Endothelial cell of umbilical vein (primary cell): ENCODE measurements at regions not wholly inside any gene's neighbourhood (a gene's known extent, or its start where the extent isn't known, plus 50 kb on each side); places are given as distances from the start of the nearest gene placed in this dataset.

Experiments
- BruUV-seq: library from RNA; stranded (reverse); fragments of 400-500 nt; replicated peaks from 2 replicates; lab custom pipeline; 2021; lab: Mats Ljungman, UMichigan
- CTCF ChIA-PET: fragments of 300-600, 350-600 bp; sonication (Branson Sonifier 250); formaldehyde crosslinking; loops from one replicate; lab custom pipeline; 2021; ENCODE audit warnings: antibody characterized with exemption, inconsistent platforms; lab: Charles Lee
- POLR2A ChIA-PET: fragments of 300-600, 350-600 bp; sonication (Branson Sonifier 250); formaldehyde crosslinking; loops from one replicate; lab custom pipeline; 2021; ENCODE audit warnings: antibody characterized with exemption, inconsistent platforms; lab: Charles Lee
- DNase-seq: peaks from one replicate; pipeline ENCODE4 v3.0.0-alpha.2; 2011; ENCODE audit warnings: low read depth, low spot score
- FAIRE-seq: peaks from 2 replicates; lab custom pipeline; 2011; peaks lifted over from hg19 to GRCh38; lab: Jason Lieb, UNC
- H2AFZ ChIP-seq: 2 replicates; pipeline ENCODE4 v1.6.0; 2012; ENCODE audit warnings: low read depth, low read length, control low read depth, inconsistent platforms
- H3K27ac ChIP-seq: 2 replicates; pipeline ENCODE4 v1.5.1; 2011; ENCODE audit warnings: low read depth, mild to moderate bottlenecking, control low read depth, low read length, moderate library complexity; ENCODE audit not compliant: insufficient read depth
- H3K27me3 ChIP-seq, 2 experiments: 2 replicates each; pipeline versions ENCODE4 v1.6.0 to v1.6.1; 2011; ENCODE audit warnings: low read length in 2 of 2, mixed read lengths in 1 of 2; ENCODE audit not compliant: control insufficient read depth in 2 of 2, insufficient read depth in 2 of 2
- H3K36me3 ChIP-seq, 2 experiments: 2 replicates in 1 of 2; 3 replicates in 1 of 2; pipeline ENCODE4 v1.5.1; 2011; ENCODE audit warnings: low read length in 2 of 2, mild to moderate bottlenecking in 1 of 2, moderate library complexity in 1 of 2; ENCODE audit not compliant: control insufficient read depth in 2 of 2, insufficient read depth in 2 of 2; ENCODE audit errors: extremely low read depth in 1 of 2
- H3K4me1 ChIP-seq: 3 replicates; pipeline ENCODE4 v1.5.1; 2011; ENCODE audit warnings: mild to moderate bottlenecking, low read length; ENCODE audit not compliant: control insufficient read depth, insufficient read depth; ENCODE audit errors: extremely low read depth
- H3K4me2 ChIP-seq: 2 replicates; pipeline ENCODE4 v1.6.1; 2011; ENCODE audit warnings: low read length, control low read depth, mixed read lengths; ENCODE audit not compliant: insufficient read depth
- H3K4me3 ChIP-seq, 3 experiments: fragments of 200-600 bp in 1 of 3; sonication (generic), shearing (Covaris generic) in 1 of 3; replicated peaks in 1 of 3; 2 replicates each; pipeline ENCODE4 v1.5.1; 2011 to 2016; ENCODE audit warnings: control low read depth in 3 of 3, low read length in 3 of 3, mild to moderate bottlenecking in 2 of 3, inconsistent platforms in 1 of 3, low read depth in 1 of 3, moderate library complexity in 1 of 3; ENCODE audit not compliant: insufficient read depth in 1 of 3
- H3K79me2 ChIP-seq: 2 replicates; pipeline ENCODE4 v1.6.0; 2012; ENCODE audit warnings: low read length, inconsistent platforms; ENCODE audit not compliant: control insufficient read depth, insufficient read depth
- H3K9ac ChIP-seq: replicated peaks from 2 replicates; pipeline ENCODE3; 2011; ENCODE audit warnings: low read length, control low read depth; ENCODE audit not compliant: insufficient read depth; ENCODE audit errors: extremely low read depth
- H3K9me1 ChIP-seq: replicated peaks from 3 replicates; pipeline ENCODE4 v1.6.0; 2011; ENCODE audit warnings: mild to moderate bottlenecking, low read length; ENCODE audit not compliant: control insufficient read depth, insufficient read depth; ENCODE audit errors: extremely low read depth
- H3K9me3 ChIP-seq: replicated peaks from 2 replicates; pipeline ENCODE4 v1.5.1; 2012; ENCODE audit warnings: low read length, inconsistent platforms; ENCODE audit not compliant: control insufficient read depth, insufficient read depth
- H4K20me1 ChIP-seq: replicated peaks from 2 replicates; pipeline ENCODE3; 2011; ENCODE audit warnings: mild to moderate bottlenecking, low read length; ENCODE audit not compliant: control insufficient read depth, insufficient read depth; ENCODE audit errors: extremely low read depth
- CTCF ChIP-seq, 2 donors: IDR thresholded peaks; 1 replicate in 1 of 2; 2 replicates in 1 of 2; pipeline ENCODE4 v1.5.1; 2011; ENCODE audit warnings: low read length in 2 of 2, mild to moderate bottlenecking in 2 of 2, moderate library complexity in 2 of 2, control low read depth in 1 of 2, inconsistent platforms in 1 of 2, low read depth in 1 of 2; ENCODE audit not compliant: insufficient read depth in 1 of 2; ENCODE audit errors: extremely low read depth in 1 of 2
- EZH2 ChIP-seq: IDR thresholded peaks from 2 replicates; pipeline ENCODE4 v1.6.1; 2012; ENCODE audit warnings: borderline replicate concordance, low read depth, mild to moderate bottlenecking, moderate library complexity, low read length, inconsistent platforms; ENCODE audit not compliant: severe bottlenecking
- FOS ChIP-seq: IDR thresholded peaks from 2 replicates; pipeline ENCODE4 v1.6.1; 2011; ENCODE audit warnings: mild to moderate bottlenecking, low read length, moderate library complexity, borderline replicate concordance; ENCODE audit not compliant: insufficient read depth
- GATA2 ChIP-seq: IDR thresholded peaks from 2 replicates; pipeline ENCODE4 v1.7.0; 2011; ENCODE audit warnings: low read depth, mild to moderate bottlenecking, moderate library complexity, mixed read lengths, low read length; ENCODE audit not compliant: insufficient read length, insufficient read depth
- JUN ChIP-seq: IDR thresholded peaks from 2 replicates; pipeline ENCODE4 v1.6.1; 2011; ENCODE audit warnings: borderline replicate concordance, low read depth; ENCODE audit not compliant: insufficient read length, insufficient read depth
- MYC ChIP-seq: IDR thresholded peaks from one replicate; pipeline ENCODE4 v1.6.1; 2011; ENCODE audit warnings: mild to moderate bottlenecking, low read depth, low read length
- POLR2A ChIP-seq: IDR thresholded peaks from 2 replicates; pipeline ENCODE4 v1.6.1; 2012; ENCODE audit warnings: low read depth, mild to moderate bottlenecking, control low read depth, low read length
- POLR2AphosphoS5 ChIP-seq: IDR thresholded peaks from 2 replicates; pipeline ENCODE4 v1.6.1; 2012; ENCODE audit warnings: low read depth, mild to moderate bottlenecking, control low read depth, low read length, moderate library complexity; ENCODE audit not compliant: insufficient read depth
- dilution Hi-C: fragments of 300-500 bp; cut with MboI; formaldehyde crosslinking; loops from one replicate; pipeline ENCODE4 v1.15.0; 2019; ENCODE audit warnings: low sequenced_read_pairs; ENCODE audit not compliant: extremely low pct_ligation_motif_present
- intact Hi-C: fragments of 100-400 bp; cut with micrococcal nuclease; formaldehyde crosslinking; loops from one replicate; pipeline ENCODE4 v1.10.0; 2022
- TF ChIP-seq, protein P1 (sequence below): IDR thresholded peaks from 2 replicates; pipeline ENCODE4 v1.6.1; 2011; ENCODE audit not compliant: insufficient read depth, insufficient read length

DNA sequence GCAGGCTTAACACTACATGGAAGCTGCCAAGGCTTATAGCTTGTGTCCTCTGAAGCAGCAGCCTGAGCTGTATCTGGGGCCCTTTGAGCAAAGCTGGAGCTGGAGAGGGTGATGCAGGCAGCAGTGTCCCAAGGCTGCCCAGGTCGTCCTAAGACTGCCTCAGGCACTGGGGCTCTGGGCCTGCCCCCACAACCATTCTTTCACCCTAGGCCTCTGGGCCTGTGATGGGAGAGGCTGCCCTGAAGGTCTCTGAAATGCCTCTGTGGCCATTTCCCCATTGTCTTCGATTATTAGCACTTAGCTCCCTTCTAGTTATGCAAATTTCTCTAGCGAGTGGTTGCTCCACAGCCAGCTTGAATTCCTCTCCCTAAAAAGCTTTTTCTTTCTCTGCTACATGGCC lies 142.0 kb downstream of the LRIG2 start:
- dilution Hi-C loops: no loop called here
- CTCF ChIA-PET: no interaction called here
- BruUV-seq: no TSS peak
- Histone ChIP-seq H3K4me3 (no peak overlapping the region), H3K4me2 (no peak overlapping the region), H3K4me1 (no peaks in the 10 kb centered on the region), H3K9me1 (no peaks in the 10 kb centered on the region), H2AFZ (no peak overlapping the region), H3K36me3 (no peaks in the 10 kb centered on the region), H3K27me3 (peaks cover 0 to 2% of the 10 kb centered on the region in 2 experiments), H3K79me2 (no peaks in the 10 kb centered on the region), H4K20me1 (no peaks in the 10 kb centered on the region), H3K9ac (no peak overlapping the region), H3K27ac (no peak overlapping the region), H3K9me3 (no peaks in the 10 kb centered on the region)
- TF ChIP-seq JUN: no peak
- no peak for TF ChIP-seq FOS
- no peak for TF ChIP-seq GATA2
- no peak for TF ChIP-seq EZH2
- TF ChIP-seq POLR2AphosphoS5: no peak
- no peak for TF ChIP-seq MYC
- TF ChIP-seq, protein P1, sequence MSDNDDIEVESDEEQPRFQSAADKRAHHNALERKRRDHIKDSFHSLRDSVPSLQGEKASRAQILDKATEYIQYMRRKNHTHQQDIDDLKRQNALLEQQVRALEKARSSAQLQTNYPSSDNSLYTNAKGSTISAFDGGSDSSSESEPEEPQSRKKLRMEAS: no peak
- no peak for TF ChIP-seq CTCF (IDR thresholded peaks at IDR 0.05; ENCODE audit: extremely low read depth in 1 of 2, insufficient read depth in 1 of 2, low read depth in 1 of 2, low read length in 2 of 2)
- no peak for TF ChIP-seq POLR2A
- no peak for FAIRE-seq
- POLR2A ChIA-PET: no interaction called here
- intact Hi-C loops: no loop called here
- DNase-seq: no peak
